Skin epidermis (tissue), 12 donors: ENCODE measurements at regions not wholly inside any gene's neighbourhood (a gene's known extent, or its start where the extent isn't known, plus 50 kb on each side); places are given as distances from the start of the nearest gene placed in this dataset.

Experiments
- H3K27ac ChIP-seq, 21 experiments: fragments of 200-600 bp; sonication (generic) in 11 of 21; one replicate each; pipeline ENCODE4 v1.5.0; 2020; ENCODE audit warnings: mild to moderate bottlenecking in 3 of 21, inconsistent platforms in 2 of 21, moderate library complexity in 2 of 21
- H3K4me3 ChIP-seq, 7 experiments: fragments of 200-600 bp; sonication (generic) in 2 of 7; one replicate each; pipeline ENCODE4 v1.5.0; 2020; ENCODE audit warnings: inconsistent platforms in 2 of 7, mild to moderate bottlenecking in 2 of 7, moderate library complexity in 1 of 7

- Histone ChIP-seq H3K4me3 (no peak overlapping the region), H3K27ac (no peak overlapping the region)
Measured at GRCh38 chr2:145126146-145126545, 606.2 kb upstream of the ZEB2 start.

- H3K27ac ChIP-seq, result no peak overlapping the region
Measured at GRCh38 chr2:145124085-145124484, 604.2 kb upstream of the ZEB2 start.

GRCh38 chr2:145123606-145124005, 603.7 kb upstream of the ZEB2 start:
- H3K4me3 ChIP-seq, result no peak overlapping the region
- no peak overlapping the region for H3K27ac ChIP-seq

More at GRCh38 chr2:145124085-145124484, 604.2 kb upstream of the ZEB2 start:
- no peak overlapping the region for H3K4me3 ChIP-seq

- Histone ChIP-seq H3K4me3 (no peak overlapping the region), H3K27ac (no peak overlapping the region)
Measured at GRCh38 chr2:145119225-145119624, 599.3 kb upstream of the ZEB2 start.

- H3K27ac ChIP-seq, result no peak overlapping the region
Measured at GRCh38 chr2:145116834-145117725, 597.2 kb upstream of the ZEB2 start.

GRCh38 chr2:145116056-145116455, 596.1 kb upstream of the ZEB2 start:
- H3K4me3 ChIP-seq, result no peak overlapping the region

More at GRCh38 chr2:145116834-145117725, 597.2 kb upstream of the ZEB2 start:
- H3K4me3 ChIP-seq, result no peak overlapping the region

GRCh38 chr2:145114726-145115125, 594.8 kb upstream of the ZEB2 start:
- H3K27ac ChIP-seq, result no peak overlapping the region
- no peak overlapping the region for H3K4me3 ChIP-seq

More at GRCh38 chr2:145116056-145116455, 596.1 kb upstream of the ZEB2 start:
- H3K27ac ChIP-seq, result no peak overlapping the region

GRCh38 chr2:145112467-145112866, 592.5 kb upstream of the ZEB2 start:
- no peak overlapping the region for H3K27ac ChIP-seq

GRCh38 chr2:145110668-145111356, 590.9 kb upstream of the ZEB2 start:
- Histone ChIP-seq H3K27ac (no peak overlapping the region), H3K4me3 (no peak overlapping the region)

More at GRCh38 chr2:145112467-145112866, 592.5 kb upstream of the ZEB2 start:
- no peak overlapping the region for H3K4me3 ChIP-seq

- peak overlapping the region in 1 of 21 experiments; percentile 13 for H3K27ac ChIP-seq
- no peak overlapping the region for H3K4me3 ChIP-seq
Measured at GRCh38 chr2:145108959-145109710, 589.2 kb upstream of the ZEB2 start.

GRCh38 chr2:145108361-145108778, 588.5 kb upstream of the ZEB2 start:
- H3K27ac ChIP-seq, result peak overlapping the region in 1 of 21 experiments; percentile 13
- no peak overlapping the region for H3K4me3 ChIP-seq

- Histone ChIP-seq H3K4me3 (no peak overlapping the region), H3K27ac (no peak overlapping the region)
Measured at GRCh38 chr2:145106293-145106692, 586.4 kb upstream of the ZEB2 start.

GRCh38 chr2:145102706-145103105, 582.8 kb upstream of the ZEB2 start:
- Histone ChIP-seq H3K4me3 (no peak overlapping the region), H3K27ac (no peak overlapping the region)

GRCh38 chr2:145100301-145100700, 580.4 kb upstream of the ZEB2 start:
- Histone ChIP-seq H3K4me3 (no peak overlapping the region), H3K27ac (no peak overlapping the region)

GRCh38 chr2:145096582-145096981, 576.7 kb upstream of the ZEB2 start:
- Histone ChIP-seq H3K27ac (peak overlapping the region in 6 of 21 experiments; percentile 17 to 50 (median 30)), H3K4me3 (no peak overlapping the region)

GRCh38 chr2:145095641-145096435, 575.9 kb upstream of the ZEB2 start:
- Histone ChIP-seq H3K27ac (peak overlapping the region in 3 of 21 experiments; percentile 5 to 50 (median 16)), H3K4me3 (no peak overlapping the region)

- H3K27ac ChIP-seq, result no peak overlapping the region
- no peak overlapping the region for H3K4me3 ChIP-seq
Measured at GRCh38 chr2:145094370-145094769, 574.5 kb upstream of the ZEB2 start.

- Histone ChIP-seq H3K4me3 (no peak overlapping the region), H3K27ac (peak overlapping the region in 2 of 21 experiments; percentile 8 to 21)
Measured at GRCh38 chr2:145091967-145092366, 572.0 kb upstream of the ZEB2 start.
